M059J (cell line): ENCODE measurements at regions not wholly inside any gene's neighbourhood (a gene's known extent, or its start where the extent isn't known, plus 50 kb on each side); places are given as distances from the start of the nearest gene placed in this dataset.
"Not testable (repeated sequence)": the region's sequence is repeated elsewhere in the genome, so short reads cannot be mapped to it uniquely, and the experiment has no call there.

Source experiments
- DNase-seq: peaks from one replicate; pipeline ENCODE4 v3.0.0-alpha.2; 2012; ENCODE audit warnings: low read depth

DNA sequence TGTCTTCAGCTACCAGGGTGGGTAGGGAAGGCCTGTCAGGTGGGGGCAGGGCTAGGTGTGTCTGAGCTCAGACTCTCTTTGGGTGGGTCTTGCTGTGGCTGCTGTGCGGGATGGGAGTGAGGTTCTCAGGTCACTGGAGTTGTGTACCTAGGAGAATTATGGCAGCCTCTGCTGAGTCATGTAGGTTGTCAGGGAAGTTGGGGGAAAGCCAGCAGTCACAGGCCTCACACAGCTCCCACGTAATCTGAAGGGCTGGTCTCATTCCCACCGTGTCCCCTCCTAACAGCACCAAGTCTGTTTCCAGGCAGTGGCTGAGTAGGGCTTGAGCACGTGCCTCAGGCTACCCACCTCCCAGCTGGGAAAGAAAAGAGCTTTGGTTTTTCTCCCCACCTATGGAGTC lies 67.0 kb downstream of the CHCHD4 start:
- peak; percentile 49 for DNase-seq

GRCh38 chr3:14047841-14048240 lies 76.8 kb downstream of the CHCHD4 start:
- DNase-seq: no peak

GRCh38 chr3:14047027-14047426 lies 77.6 kb downstream of the CHCHD4 start:
- no peak for DNase-seq

- DNase-seq: peak; percentile 27
Observed at GRCh38 chr3:14042680-14043079, 82.0 kb downstream of the CHCHD4 start.

- no peak for DNase-seq
Observed at GRCh38 chr3:14039149-14039548, 85.5 kb downstream of the CHCHD4 start.

DNA sequence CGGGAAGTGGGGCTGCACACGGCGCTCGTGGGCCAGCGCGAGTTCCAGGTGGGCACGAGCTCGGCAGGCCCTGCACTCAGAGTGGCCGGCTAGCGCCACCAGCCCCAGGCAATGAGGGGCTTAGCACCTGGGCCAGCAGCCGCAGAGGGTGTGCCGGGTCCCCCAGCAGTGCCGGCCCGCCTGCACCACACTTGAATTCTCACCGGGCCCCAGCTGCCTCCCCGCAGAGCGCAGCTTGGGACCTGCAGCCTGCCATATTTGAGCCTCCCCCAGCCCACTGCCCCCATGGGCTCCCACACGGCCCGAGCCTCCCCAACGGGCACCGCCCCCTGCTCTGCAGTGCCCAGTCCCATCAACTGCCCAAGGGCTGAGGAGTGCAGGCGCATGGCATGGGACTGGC lies 87.5 kb downstream of the CHCHD4 start:
- no peak for DNase-seq

- no peak for DNase-seq
Observed at GRCh38 chr3:14033023-14033422, 91.6 kb downstream of the CHCHD4 start.

DNA sequence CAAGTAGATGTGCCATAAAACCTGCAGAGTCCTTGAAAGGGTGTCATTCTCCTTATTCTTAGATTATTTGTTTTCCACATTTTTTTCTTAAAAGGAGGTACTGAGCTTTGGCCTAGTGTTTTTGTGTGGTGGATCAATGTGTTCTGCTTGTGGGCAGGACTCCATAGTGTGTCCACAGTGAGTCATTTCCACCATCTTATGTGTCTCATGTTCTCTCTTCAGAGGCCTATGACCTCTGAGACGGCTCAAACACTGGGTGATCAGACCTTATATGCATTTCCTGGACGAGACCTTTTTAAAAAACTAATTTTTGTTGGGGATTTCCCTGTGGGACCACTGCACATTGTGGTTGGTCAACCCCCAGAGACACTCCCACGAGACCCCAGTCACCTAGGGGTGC lies 93.4 kb downstream of the CHCHD4 start:
- peak; percentile 30 for DNase-seq

- DNase-seq: not testable (repeated sequence)
Observed at GRCh38 chr3:14029390-14029995, 95.2 kb downstream of the CHCHD4 start.

DNA sequence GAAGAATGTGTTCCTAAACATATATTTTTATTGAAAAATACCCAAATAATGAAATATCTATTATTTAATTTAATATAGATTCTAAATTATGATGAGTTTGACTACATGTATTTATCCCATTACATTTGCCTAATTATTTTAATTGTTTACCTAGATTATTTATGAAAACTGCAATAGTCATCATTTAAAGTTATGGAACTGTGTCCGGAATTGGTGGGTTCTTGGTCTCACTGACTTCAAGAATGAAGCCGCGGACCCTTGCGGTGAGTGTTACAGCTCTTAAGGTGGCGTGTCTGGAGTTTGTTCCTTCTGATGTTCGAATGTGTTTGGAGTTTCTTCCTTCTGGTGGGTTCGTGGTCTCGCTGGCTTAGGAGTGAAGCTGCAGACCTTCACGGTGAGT lies 96.5 kb downstream of the CHCHD4 start:
- DNase-seq: not testable (repeated sequence)

DNA sequence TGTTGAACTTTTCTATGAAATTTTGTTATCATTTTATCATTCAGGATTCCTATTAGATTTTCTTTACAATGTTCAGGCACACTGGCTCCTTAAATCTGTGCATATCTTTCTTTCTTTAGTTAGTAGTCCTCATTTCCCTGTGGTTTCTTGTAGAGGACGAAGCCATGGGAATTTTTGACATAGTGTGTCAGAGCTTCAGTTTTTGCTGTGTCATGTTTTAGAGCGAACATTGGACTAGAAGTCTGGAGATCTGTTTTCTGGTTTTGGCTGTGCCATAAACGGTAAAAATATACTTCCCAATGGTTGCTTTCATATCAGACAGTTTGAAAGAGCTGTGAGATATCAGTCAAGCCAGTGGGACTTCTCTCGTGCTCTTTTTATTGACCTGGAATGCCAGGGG lies 105.2 kb downstream of the CHCHD4 start:
- DNase-seq: peak; percentile 9

DNA sequence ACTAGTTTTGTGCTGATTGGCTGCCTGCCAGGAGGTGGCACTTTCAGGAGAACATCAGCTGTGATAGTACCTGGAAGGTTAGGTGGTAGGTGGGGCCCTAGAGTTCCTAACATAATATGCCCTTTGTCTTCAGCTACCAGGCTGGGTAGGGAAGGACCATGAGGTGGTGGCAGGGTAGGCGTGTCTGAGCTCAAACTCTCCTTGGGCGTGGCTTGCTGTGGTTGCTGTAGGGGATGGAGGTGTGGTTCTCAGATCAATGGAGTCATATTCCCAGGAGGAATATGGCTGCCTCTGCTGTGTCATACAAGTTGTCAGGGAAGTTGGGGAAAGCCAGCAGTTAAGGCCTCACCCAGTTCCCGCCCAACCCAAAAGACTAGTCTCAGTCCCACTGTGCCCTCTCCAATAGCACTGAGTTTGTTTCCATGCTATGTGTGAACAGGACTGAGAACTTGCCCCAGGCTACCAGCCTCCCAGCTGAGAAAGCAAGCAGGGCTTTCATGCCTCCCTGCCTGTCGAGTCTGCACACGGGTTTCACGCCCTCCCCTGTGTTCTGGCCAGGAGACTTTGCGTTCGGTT lies 107.7 kb downstream of the CHCHD4 start:
- peak; percentile 29 for DNase-seq

- DNase-seq: peak; percentile 22
Observed at GRCh38 chr3:14007006-14007405, 117.7 kb downstream of the CHCHD4 start.

DNA sequence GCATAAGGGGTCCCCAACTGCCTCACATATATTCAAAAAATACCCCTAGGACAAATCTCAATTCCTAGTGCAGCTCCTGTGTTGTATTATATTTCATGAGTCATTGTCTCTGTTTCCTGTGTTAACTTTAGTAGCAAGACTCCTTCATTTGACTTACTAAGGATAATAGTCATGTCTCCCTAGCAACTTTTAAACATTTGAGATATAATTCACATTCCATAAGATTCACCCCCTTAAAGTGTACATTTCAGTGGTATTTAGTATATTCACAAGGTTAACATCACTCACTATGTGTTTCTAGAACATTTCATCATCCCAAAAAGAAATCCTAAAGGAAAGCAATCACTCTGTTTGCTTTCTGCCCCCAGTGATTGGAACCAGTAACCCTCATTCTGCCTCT lies 121.3 kb upstream of the WNT7A start:
- peak; percentile 4 for DNase-seq

DNA sequence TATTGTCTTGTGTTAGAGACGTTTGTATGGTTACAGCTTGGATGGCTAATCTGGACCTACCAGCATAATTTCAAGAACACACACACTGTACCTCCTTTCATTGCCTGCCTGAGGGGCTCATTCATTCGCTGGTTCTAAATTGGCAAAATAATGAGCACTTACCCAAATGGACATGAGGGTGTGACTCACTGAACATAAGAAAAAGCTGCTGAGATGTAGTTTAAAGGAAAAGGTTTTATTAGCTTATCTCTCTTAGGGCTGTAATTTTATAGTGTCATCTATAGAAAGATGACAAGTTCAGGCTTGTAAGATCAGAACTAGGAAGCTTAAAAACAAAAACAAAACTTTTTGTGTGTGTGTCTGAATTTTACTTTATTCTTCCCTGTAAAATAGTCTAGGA lies 120.7 kb upstream of the WNT7A start:
- peak; percentile 2 for DNase-seq

DNA sequence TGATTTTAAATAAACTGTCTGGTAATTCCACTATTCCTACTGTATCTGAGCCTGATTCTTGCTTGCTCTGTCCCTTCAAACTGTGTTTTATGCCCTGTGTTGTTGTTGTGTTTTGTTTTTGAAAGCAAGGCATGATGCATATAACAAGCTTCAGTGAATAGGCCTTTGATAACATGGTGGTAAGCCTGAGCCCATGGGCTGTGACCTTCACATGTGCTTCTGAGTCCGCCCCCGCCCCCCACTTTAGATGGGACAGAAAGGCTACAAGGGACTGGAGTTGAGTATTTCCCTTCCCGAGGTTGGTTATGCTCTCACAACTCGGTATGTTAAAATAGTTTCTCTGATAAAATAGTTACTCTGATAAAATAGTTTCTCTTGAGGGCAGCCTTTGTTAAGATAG lies 119.0 kb upstream of the WNT7A start:
- DNase-seq: no peak

DNA sequence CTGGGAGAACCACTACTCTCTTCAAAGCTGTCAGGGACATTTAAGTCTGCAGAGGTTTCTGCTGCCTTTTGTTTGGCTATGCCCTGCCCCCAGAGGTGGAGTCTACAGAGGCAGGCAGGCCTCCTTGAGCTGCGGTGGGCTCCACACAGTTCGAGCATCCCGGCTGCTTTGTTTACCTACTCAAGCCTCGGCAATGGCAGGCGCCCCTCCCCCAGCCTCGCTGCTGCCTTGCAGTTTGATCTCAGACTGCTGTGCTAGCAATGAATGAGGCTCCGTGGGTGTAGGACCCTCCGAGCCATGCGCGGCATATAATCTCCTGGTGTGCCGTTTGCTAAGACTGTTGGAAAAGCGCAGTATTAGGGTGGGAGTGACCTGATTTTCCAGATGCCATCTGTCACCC lies 115.3 kb upstream of the WNT7A start:
- not testable (repeated sequence) for DNase-seq

- not testable (repeated sequence) for DNase-seq
Observed at GRCh38 chr3:13988925-13989324, 109.1 kb upstream of the WNT7A start.

DNA sequence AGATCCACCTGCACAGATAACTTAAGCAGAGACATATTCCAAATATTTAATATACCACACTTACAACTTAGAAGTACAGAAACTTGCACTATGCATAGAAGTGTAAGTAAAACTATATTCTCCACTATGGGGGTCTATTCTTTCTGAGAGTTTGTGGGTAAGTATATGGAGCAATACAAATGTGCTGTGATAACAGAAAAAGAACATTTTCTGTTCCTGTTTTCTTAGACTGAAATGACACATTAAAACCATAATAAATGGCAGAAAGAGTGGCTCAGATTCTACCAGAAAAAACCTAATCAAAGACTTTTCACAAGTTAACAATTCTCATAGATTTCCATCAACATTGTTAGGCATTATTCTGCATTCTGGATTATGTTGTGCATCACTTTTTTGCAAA lies 96.6 kb upstream of the WNT7A start:
- DNase-seq: no peak

DNA sequence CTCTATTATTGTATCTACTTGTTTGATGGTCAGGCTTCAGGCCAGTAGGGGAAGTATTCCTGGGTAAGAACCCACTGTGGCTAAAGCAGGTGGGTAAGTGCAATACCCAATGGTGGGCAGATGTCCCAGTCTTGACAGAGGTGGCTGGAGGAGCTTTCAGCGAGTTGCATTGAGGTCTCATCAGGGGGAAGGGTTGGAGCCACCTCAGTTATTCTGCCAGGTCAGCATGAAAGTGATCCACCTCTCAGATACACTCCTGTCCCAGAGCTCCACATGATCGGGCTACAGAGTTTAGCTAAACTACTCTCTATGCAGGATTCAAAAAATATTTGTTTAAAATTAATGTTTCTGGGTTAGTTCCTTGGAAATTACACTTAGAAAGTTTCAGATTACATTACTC lies 95.8 kb upstream of the WNT7A start:
- no peak for DNase-seq

- DNase-seq: no peak
Observed at GRCh38 chr3:13972679-13973379, 93.0 kb upstream of the WNT7A start.

- DNase-seq: no peak
Observed at GRCh38 chr3:13966302-13966701, 86.4 kb upstream of the WNT7A start.

DNA sequence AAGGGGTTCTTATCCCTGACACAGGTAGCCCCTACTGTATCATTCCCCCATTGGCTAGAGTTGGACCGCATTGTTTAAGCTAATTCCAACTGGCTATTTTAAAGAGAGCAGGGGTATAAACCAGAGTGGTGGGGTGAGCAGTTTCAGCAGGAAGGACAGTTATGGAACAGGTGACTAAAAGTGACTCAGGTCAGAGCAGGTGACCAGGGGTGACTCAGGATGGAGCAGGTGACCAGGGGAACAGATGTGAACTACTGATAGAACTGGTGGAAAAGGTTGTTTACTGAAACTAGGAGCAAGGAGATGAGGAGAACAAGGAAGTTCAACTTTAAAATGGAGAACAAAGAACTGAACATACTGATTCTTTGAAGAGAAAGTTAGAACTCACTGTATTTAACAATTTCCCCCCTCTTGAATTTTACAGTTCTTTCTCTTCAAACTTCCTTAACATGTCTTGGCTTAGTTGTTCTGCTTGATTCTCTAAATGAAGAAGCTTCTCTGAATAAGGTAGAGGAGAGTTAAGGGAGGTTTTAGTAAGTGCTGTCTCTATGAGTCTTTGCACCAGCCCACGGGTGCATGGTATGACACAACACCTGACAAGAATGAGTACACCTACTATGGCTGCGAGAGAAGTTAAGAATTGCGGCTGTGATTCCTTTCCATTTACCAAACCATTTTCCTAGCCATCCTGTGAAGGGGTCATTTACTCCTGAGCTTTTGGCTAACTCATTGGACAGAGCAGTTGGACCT lies 83.4 kb upstream of the WNT7A start:
- no peak for DNase-seq
